Uterus (tissue), 2 donors: ENCODE measurements at regions not wholly inside any gene's neighbourhood (a gene's known extent, or its start where the extent isn't known, plus 50 kb on each side); places are given as distances from the start of the nearest gene placed in this dataset.

Experiments
- POLR2A ChIP-seq, 2 donors: fragments of 450-650 bp; IDR thresholded peaks; one replicate each; pipeline ENCODE4 v1.6.1; 2016; ENCODE audit warnings: antibody characterized with exemption in 2 of 2, mild to moderate bottlenecking in 1 of 2, moderate library complexity in 1 of 2
- TF ChIP-seq, protein P1 (sequence below), 4 experiments: fragments of 200-600 bp in 2 of 4; fragments of 450-650 bp in 2 of 4; sonication (generic) in 2 of 4; IDR thresholded peaks; one replicate each; pipeline ENCODE4 v1.5.1; 2016 to 2019; ENCODE audit warnings: antibody characterized with exemption in 4 of 4, mild to moderate bottlenecking in 2 of 4, moderate library complexity in 1 of 4

DNA sequence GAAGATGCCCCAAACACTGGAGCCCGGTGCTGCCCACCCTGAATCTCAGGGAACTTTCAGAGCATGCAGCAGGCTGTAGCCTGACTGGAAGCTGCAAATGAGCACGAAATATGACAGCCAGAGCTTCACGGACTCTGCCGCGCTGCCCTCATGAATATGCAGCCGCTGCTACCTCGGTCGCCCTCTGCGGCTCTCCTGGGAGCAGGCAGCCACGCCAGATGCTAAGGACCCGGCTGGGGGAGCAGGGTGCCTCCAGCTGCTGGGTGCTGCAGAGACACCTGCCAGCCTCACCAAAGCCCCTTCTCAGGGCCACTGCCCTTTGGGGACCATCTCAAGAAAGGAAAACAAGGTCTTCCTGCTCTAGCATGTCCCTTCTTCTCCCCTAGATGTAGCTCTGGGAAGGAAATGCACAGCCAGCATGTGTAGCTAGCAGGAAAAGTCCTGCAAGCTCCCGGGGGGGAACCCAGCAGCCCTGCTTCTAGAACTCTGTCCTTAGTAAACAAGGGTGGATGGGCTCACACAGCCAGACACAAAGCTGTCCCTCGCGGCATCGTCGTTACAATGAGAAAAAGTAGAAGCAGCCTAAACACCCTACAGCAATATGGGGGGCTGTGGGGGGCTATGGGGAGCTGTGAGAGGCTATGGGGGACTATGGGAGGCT, 56.8 kb upstream of the OLFM1 start:
- TF ChIP-seq, protein P1, sequence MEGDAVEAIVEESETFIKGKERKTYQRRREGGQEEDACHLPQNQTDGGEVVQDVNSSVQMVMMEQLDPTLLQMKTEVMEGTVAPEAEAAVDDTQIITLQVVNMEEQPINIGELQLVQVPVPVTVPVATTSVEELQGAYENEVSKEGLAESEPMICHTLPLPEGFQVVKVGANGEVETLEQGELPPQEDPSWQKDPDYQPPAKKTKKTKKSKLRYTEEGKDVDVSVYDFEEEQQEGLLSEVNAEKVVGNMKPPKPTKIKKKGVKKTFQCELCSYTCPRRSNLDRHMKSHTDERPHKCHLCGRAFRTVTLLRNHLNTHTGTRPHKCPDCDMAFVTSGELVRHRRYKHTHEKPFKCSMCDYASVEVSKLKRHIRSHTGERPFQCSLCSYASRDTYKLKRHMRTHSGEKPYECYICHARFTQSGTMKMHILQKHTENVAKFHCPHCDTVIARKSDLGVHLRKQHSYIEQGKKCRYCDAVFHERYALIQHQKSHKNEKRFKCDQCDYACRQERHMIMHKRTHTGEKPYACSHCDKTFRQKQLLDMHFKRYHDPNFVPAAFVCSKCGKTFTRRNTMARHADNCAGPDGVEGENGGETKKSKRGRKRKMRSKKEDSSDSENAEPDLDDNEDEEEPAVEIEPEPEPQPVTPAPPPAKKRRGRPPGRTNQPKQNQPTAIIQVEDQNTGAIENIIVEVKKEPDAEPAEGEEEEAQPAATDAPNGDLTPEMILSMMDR (IDR thresholded peaks at IDR 0.05), result no peak
- no peak for TF ChIP-seq POLR2A (IDR thresholded peaks at IDR 0.05)
